ENCODE measurements at regions not wholly inside any gene's neighbourhood (a gene's known extent, or its start where the extent isn't known, plus 50 kb on each side); places are given as distances from the start of the nearest gene placed in this dataset.

DNA sequence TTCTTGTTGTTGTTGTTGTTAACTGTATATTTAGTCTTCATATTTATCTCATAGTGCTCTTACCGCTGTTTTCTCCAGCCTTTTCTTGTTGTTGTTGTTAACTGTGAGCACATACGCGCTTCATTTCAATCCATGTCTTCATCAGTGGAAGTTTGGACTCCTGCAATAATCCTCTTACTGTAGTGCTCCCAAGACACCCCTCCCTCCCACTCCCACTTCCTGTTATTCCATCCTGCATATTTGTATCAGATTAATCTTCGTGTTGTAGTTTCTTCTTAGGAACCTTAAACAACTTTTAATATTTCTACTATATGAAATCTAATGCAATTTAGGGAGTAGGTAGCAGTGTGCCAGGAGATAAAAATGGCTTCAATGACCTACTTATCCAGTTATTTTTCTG, 674.8 kb downstream of the RAPGEF2 start:
- TF ChIP-seq, protein P1, sequence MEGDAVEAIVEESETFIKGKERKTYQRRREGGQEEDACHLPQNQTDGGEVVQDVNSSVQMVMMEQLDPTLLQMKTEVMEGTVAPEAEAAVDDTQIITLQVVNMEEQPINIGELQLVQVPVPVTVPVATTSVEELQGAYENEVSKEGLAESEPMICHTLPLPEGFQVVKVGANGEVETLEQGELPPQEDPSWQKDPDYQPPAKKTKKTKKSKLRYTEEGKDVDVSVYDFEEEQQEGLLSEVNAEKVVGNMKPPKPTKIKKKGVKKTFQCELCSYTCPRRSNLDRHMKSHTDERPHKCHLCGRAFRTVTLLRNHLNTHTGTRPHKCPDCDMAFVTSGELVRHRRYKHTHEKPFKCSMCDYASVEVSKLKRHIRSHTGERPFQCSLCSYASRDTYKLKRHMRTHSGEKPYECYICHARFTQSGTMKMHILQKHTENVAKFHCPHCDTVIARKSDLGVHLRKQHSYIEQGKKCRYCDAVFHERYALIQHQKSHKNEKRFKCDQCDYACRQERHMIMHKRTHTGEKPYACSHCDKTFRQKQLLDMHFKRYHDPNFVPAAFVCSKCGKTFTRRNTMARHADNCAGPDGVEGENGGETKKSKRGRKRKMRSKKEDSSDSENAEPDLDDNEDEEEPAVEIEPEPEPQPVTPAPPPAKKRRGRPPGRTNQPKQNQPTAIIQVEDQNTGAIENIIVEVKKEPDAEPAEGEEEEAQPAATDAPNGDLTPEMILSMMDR (IDR thresholded peaks at IDR 0.05; ENCODE audit: low read length): no peak
- TF ChIP-seq EZH2 (optimal IDR thresholded peaks at IDR 0.05; ENCODE audit: low read depth, low read length) (no peak), EZH2phosphoT487 (IDR thresholded peaks at IDR 0.05; ENCODE audit: low read length) (no peak)

Data from MM.1S (cell line).